ENCODE measurements at regions not wholly inside any gene's neighbourhood (a gene's known extent, or its start where the extent isn't known, plus 50 kb on each side); places are given as distances from the start of the nearest gene placed in this dataset.

- no peak for TF ChIP-seq POLR2A (IDR thresholded peaks at IDR 0.05)
- TF ChIP-seq CTCF (IDR thresholded peaks at IDR 0.05) = no peak
These were observed 140.8 kb upstream of the SLC35G4 start for GRCh38 chr18:11468617-11469016.
